H1 (cell line): ENCODE measurements at regions not wholly inside any gene's neighbourhood (a gene's known extent, or its start where the extent isn't known, plus 50 kb on each side); places are given as distances from the start of the nearest gene placed in this dataset.

Experiments used
- BRCA1 ChIP-seq: IDR thresholded peaks from 2 replicates; pipeline ENCODE4 v1.6.1; 2012; ENCODE audit warnings: low read depth, low read length, improper control_type of control experiment
- CREB1 ChIP-seq: IDR thresholded peaks from 2 replicates; pipeline ENCODE4 v1.6.1; 2012; ENCODE audit warnings: inconsistent platforms
- KDM4A ChIP-seq: IDR thresholded peaks from one replicate; pipeline ENCODE4 v1.7.1; 2012; ENCODE audit warnings: low read depth, mild to moderate bottlenecking, moderate library complexity, low read length, inconsistent platforms; ENCODE audit not compliant: severe bottlenecking
- MAFK ChIP-seq: IDR thresholded peaks from 2 replicates; pipeline ENCODE4 v1.6.1; 2012; ENCODE audit warnings: low read depth, mild to moderate bottlenecking, improper control_type of control experiment, low read length
- RFX5 ChIP-seq: IDR thresholded peaks from 2 replicates; pipeline ENCODE4 v1.6.1; 2011; ENCODE audit warnings: low read depth, low read length, improper control_type of control experiment, borderline replicate concordance
- SIN3A ChIP-seq, 2 experiments: IDR thresholded peaks in 1 of 2; conservative IDR thresholded peaks in 1 of 2; 2 replicates each; pipeline ENCODE4 v1.6.1; 2011 to 2012; ENCODE audit warnings: low read length in 2 of 2, improper control_type of control experiment in 1 of 2, low read depth in 1 of 2, mild to moderate bottlenecking in 1 of 2
- TCF12 ChIP-seq: IDR thresholded peaks from 2 replicates; pipeline ENCODE4 v1.6.1; 2011; ENCODE audit warnings: low read depth, mild to moderate bottlenecking, low read length
- YY1 ChIP-seq: IDR thresholded peaks from 2 replicates; pipeline ENCODE4 v1.6.1; 2011; ENCODE audit warnings: low read depth, mild to moderate bottlenecking, low read length
- ZNF274 ChIP-seq: IDR thresholded peaks from 2 replicates; pipeline ENCODE4 v1.7.0; 2012; ENCODE audit warnings: low read length, borderline replicate concordance; ENCODE audit errors: extremely low read depth
- TF ChIP-seq, protein P1 (sequence below), 3 experiments: IDR thresholded peaks; 1 replicate in 2 of 3; 2 replicates in 1 of 3; pipeline versions ENCODE4 v1.5.1 to v1.6.1; 2011; ENCODE audit warnings: low read length in 3 of 3, mild to moderate bottlenecking in 3 of 3, inconsistent platforms in 2 of 3, low read depth in 1 of 3, moderate library complexity in 1 of 3; ENCODE audit not compliant: insufficient read depth in 1 of 3; ENCODE audit errors: control extremely low read depth in 1 of 3

DNA sequence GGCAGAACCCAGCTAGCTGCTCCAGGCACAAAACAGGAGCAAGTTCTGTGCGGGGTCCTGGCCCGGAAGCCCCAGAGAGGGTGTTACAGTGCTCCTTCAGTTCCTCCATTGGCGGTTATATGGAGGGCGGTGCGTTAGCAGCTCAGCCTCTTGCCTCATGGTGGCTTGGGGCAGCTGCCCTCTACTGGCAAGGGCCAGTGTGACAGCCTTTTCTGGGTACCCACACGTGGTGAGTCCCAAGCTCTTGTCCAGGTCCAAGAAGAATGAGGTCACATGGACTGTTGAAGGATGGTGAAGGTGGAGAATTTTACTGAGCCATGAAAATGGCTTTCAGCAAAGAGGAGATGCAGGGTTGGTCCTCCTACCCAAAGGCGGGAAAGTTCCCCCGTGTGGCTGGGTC lies 100.5 kb downstream of the WT1 start (continued):
- TF ChIP-seq MAFK (no peak), KDM4A (no peak), SIN3A (conservative IDR thresholded peaks at IDR 0.05 in 1 of 2, IDR thresholded peaks at IDR 0.05 in 1 of 2; ENCODE audit: low read depth in 1 of 2, low read length in 2 of 2) (0 out of 4 replicates have a peak, but pooled peaks of 1 of the 2 experiments have one; percentile 39), BRCA1 (no peak), TCF12 (no peak), RFX5 (no peak), CREB1 (peak; percentile 66), ZNF274 (no peak), YY1 (peak; percentile 75)
- TF ChIP-seq, protein P1, sequence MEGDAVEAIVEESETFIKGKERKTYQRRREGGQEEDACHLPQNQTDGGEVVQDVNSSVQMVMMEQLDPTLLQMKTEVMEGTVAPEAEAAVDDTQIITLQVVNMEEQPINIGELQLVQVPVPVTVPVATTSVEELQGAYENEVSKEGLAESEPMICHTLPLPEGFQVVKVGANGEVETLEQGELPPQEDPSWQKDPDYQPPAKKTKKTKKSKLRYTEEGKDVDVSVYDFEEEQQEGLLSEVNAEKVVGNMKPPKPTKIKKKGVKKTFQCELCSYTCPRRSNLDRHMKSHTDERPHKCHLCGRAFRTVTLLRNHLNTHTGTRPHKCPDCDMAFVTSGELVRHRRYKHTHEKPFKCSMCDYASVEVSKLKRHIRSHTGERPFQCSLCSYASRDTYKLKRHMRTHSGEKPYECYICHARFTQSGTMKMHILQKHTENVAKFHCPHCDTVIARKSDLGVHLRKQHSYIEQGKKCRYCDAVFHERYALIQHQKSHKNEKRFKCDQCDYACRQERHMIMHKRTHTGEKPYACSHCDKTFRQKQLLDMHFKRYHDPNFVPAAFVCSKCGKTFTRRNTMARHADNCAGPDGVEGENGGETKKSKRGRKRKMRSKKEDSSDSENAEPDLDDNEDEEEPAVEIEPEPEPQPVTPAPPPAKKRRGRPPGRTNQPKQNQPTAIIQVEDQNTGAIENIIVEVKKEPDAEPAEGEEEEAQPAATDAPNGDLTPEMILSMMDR (IDR thresholded peaks at IDR 0.05; ENCODE audit: control extremely low read depth in 1 of 3, insufficient read depth in 1 of 3, low read depth in 1 of 3, low read length in 3 of 3), result peak; percentile 77 to 90 (median 85)
